Liver (tissue), 3 donors: ENCODE measurements at regions not wholly inside any gene's neighbourhood (a gene's known extent, or its start where the extent isn't known, plus 50 kb on each side); places are given as distances from the start of the nearest gene placed in this dataset.

Experiments used
- EGR1 ChIP-seq, 2 donors: IDR thresholded peaks; 2 replicates each; pipeline ENCODE4 v1.6.1; 2016 to 2018; ENCODE audit warnings: antibody characterized with exemption in 2 of 2, low read depth in 2 of 2
- RAD21 ChIP-seq, 2 donors: IDR thresholded peaks; 2 replicates each; pipeline ENCODE4 v1.6.1; 2016; ENCODE audit warnings: antibody characterized with exemption in 2 of 2, mild to moderate bottlenecking in 2 of 2
- SP1 ChIP-seq: IDR thresholded peaks from 2 replicates; pipeline ENCODE4 v1.6.1; 2018; ENCODE audit warnings: antibody characterized with exemption, mild to moderate bottlenecking
- TAF1 ChIP-seq: conservative IDR thresholded peaks from 2 replicates; pipeline ENCODE4 v1.6.1; 2016; ENCODE audit warnings: antibody characterized with exemption, mild to moderate bottlenecking
- YY1 ChIP-seq: IDR thresholded peaks from 2 replicates; pipeline ENCODE4 v1.6.1; 2016; ENCODE audit warnings: antibody characterized with exemption, mild to moderate bottlenecking
- TF ChIP-seq, protein P1 (sequence below): fragments of 150-350 bp; IDR thresholded peaks from 2 replicates; pipeline ENCODE4 v1.5.1; 2017; ENCODE audit warnings: improper control_type of control experiment, low read depth, low read length; ENCODE audit not compliant: missing input control
- TF ChIP-seq, protein P2 (sequence below): IDR thresholded peaks from 2 replicates; pipeline ENCODE4 v1.6.1; 2016; ENCODE audit warnings: antibody characterized with exemption, mild to moderate bottlenecking
- donor health status: healthy.
- donor health status: healthy.

- TF ChIP-seq, protein P1, sequence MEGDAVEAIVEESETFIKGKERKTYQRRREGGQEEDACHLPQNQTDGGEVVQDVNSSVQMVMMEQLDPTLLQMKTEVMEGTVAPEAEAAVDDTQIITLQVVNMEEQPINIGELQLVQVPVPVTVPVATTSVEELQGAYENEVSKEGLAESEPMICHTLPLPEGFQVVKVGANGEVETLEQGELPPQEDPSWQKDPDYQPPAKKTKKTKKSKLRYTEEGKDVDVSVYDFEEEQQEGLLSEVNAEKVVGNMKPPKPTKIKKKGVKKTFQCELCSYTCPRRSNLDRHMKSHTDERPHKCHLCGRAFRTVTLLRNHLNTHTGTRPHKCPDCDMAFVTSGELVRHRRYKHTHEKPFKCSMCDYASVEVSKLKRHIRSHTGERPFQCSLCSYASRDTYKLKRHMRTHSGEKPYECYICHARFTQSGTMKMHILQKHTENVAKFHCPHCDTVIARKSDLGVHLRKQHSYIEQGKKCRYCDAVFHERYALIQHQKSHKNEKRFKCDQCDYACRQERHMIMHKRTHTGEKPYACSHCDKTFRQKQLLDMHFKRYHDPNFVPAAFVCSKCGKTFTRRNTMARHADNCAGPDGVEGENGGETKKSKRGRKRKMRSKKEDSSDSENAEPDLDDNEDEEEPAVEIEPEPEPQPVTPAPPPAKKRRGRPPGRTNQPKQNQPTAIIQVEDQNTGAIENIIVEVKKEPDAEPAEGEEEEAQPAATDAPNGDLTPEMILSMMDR, result no peak
- TF ChIP-seq, protein P2, sequence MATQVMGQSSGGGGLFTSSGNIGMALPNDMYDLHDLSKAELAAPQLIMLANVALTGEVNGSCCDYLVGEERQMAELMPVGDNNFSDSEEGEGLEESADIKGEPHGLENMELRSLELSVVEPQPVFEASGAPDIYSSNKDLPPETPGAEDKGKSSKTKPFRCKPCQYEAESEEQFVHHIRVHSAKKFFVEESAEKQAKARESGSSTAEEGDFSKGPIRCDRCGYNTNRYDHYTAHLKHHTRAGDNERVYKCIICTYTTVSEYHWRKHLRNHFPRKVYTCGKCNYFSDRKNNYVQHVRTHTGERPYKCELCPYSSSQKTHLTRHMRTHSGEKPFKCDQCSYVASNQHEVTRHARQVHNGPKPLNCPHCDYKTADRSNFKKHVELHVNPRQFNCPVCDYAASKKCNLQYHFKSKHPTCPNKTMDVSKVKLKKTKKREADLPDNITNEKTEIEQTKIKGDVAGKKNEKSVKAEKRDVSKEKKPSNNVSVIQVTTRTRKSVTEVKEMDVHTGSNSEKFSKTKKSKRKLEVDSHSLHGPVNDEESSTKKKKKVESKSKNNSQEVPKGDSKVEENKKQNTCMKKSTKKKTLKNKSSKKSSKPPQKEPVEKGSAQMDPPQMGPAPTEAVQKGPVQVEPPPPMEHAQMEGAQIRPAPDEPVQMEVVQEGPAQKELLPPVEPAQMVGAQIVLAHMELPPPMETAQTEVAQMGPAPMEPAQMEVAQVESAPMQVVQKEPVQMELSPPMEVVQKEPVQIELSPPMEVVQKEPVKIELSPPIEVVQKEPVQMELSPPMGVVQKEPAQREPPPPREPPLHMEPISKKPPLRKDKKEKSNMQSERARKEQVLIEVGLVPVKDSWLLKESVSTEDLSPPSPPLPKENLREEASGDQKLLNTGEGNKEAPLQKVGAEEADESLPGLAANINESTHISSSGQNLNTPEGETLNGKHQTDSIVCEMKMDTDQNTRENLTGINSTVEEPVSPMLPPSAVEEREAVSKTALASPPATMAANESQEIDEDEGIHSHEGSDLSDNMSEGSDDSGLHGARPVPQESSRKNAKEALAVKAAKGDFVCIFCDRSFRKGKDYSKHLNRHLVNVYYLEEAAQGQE, result no peak
- TF ChIP-seq SP1 (no peak), RAD21 (IDR thresholded peaks at IDR 0.05) (no peak), EGR1 (IDR thresholded peaks at IDR 0.05; ENCODE audit: low read depth in 2 of 2) (no peak), YY1 (no peak), TAF1 (no peak)
Measured at GRCh38 chr2:60007671-60008070, 545.8 kb downstream of the BCL11A start.
